Islet of Langerhans (tissue), 1 donor: ENCODE measurements at regions not wholly inside any gene's neighbourhood (a gene's known extent, or its start where the extent isn't known, plus 50 kb on each side); places are given as distances from the start of the nearest gene placed in this dataset.

ENCODE experiments used
- FAIRE-seq: peaks from one replicate; lab custom pipeline; 2011; peaks lifted over from hg19 to GRCh38; lab: Jason Lieb, UNC

GRCh38 chr3:22593638-22594037, 609.5 kb upstream of the UBE2E2 start:
- FAIRE-seq = no peak

GRCh38 chr3:22594990-22595389, 608.1 kb upstream of the UBE2E2 start:
- no peak for FAIRE-seq

GRCh38 chr3:22606461-22606860, 596.7 kb upstream of the UBE2E2 start:
- no peak for FAIRE-seq

- FAIRE-seq = no peak
Observed at GRCh38 chr3:22606938-22607337, 596.2 kb upstream of the UBE2E2 start.

- FAIRE-seq = no peak
Observed at GRCh38 chr3:22608093-22608492, 595.0 kb upstream of the UBE2E2 start.

GRCh38 chr3:22608721-22609120, 594.4 kb upstream of the UBE2E2 start:
- FAIRE-seq = no peak

- FAIRE-seq = no peak
Observed at GRCh38 chr3:22609139-22609538, 594.0 kb upstream of the UBE2E2 start.

- FAIRE-seq = no peak
Observed at GRCh38 chr3:22612927-22613326, 590.2 kb upstream of the UBE2E2 start.

GRCh38 chr3:22615790-22616189, 587.3 kb upstream of the UBE2E2 start:
- FAIRE-seq = no peak

GRCh38 chr3:22617372-22617771, 585.8 kb upstream of the UBE2E2 start:
- no peak for FAIRE-seq

GRCh38 chr3:22620498-22620897, 582.6 kb upstream of the UBE2E2 start:
- FAIRE-seq = no peak

- FAIRE-seq = no peak
Observed at GRCh38 chr3:22621205-22621809, 581.8 kb upstream of the UBE2E2 start.

- no peak for FAIRE-seq
Observed at GRCh38 chr3:22627993-22628499, 575.1 kb upstream of the UBE2E2 start.

GRCh38 chr3:22632536-22632935, 570.6 kb upstream of the UBE2E2 start:
- FAIRE-seq = no peak

GRCh38 chr3:22634433-22634832, 568.7 kb upstream of the UBE2E2 start:
- FAIRE-seq = no peak

GRCh38 chr3:22659651-22660475, 543.3 kb upstream of the UBE2E2 start:
- no peak for FAIRE-seq

- no peak for FAIRE-seq
Observed at GRCh38 chr3:22660606-22661005, 542.5 kb upstream of the UBE2E2 start.

- FAIRE-seq = no peak
Observed at GRCh38 chr3:22661121-22661700, 541.9 kb upstream of the UBE2E2 start.

GRCh38 chr3:22665528-22665927, 537.6 kb upstream of the UBE2E2 start:
- no peak for FAIRE-seq

- FAIRE-seq = no peak
Observed at GRCh38 chr3:22666736-22667135, 536.4 kb upstream of the UBE2E2 start.

GRCh38 chr3:22671848-22672247, 531.3 kb upstream of the UBE2E2 start:
- no peak for FAIRE-seq

GRCh38 chr3:22684739-22685138, 518.4 kb upstream of the UBE2E2 start:
- FAIRE-seq = no peak

GRCh38 chr3:22685597-22685996, 517.5 kb upstream of the UBE2E2 start:
- FAIRE-seq = no peak
